Breast epithelium (tissue), 4 donors: ENCODE measurements at regions not wholly inside any gene's neighbourhood (a gene's known extent, or its start where the extent isn't known, plus 50 kb on each side); places are given as distances from the start of the nearest gene placed in this dataset.

Experiments
- DNase-seq, 2 donors: peaks; one replicate each; pipeline ENCODE4 v3.0.0-alpha.2; 2019; ENCODE audit warnings: low spot score in 2 of 2
- H3K27ac ChIP-seq, 2 donors: fragments of 200-600 bp; sonication (generic) in 1 of 2; one replicate each; pipeline ENCODE4 v1.5.1; 2016 to 2019; ENCODE audit warnings: mild to moderate bottlenecking in 1 of 2
- H3K27me3 ChIP-seq, 2 donors: fragments of 200-600 bp; sonication (generic) in 1 of 2; one replicate each; pipeline versions ENCODE4 v1.5.1 to v1.6.0; 2017 to 2019; ENCODE audit warnings: control low read depth in 1 of 2, mild to moderate bottlenecking in 1 of 2
- H3K36me3 ChIP-seq: fragments of 200-600 bp; one replicate; pipeline ENCODE4 v1.5.1; 2019
- H3K4me1 ChIP-seq, 2 donors: fragments of 200-600 bp; sonication (generic); one replicate each; pipeline ENCODE4 v1.5.1; 2016 to 2019; ENCODE audit warnings: control low read depth in 1 of 2
- H3K4me3 ChIP-seq, 3 donors: fragments of 200-600 bp; sonication (generic); 1 replicate in 2 of 3; 2 replicates in 1 of 3; pipeline ENCODE4 v1.5.1; 2016 to 2019; ENCODE audit warnings: mild to moderate bottlenecking in 3 of 3, moderate library complexity in 2 of 3
- H3K9me3 ChIP-seq, 2 donors: fragments of 200-600 bp; sonication (generic) in 1 of 2; one replicate each; pipeline ENCODE4 v1.5.1; 2016 to 2019; ENCODE audit warnings: control low read depth in 1 of 2
- CTCF ChIP-seq, 3 donors: fragments of 450-650 bp; IDR thresholded peaks; one replicate each; pipeline ENCODE4 v1.5.1; 2016 to 2017; ENCODE audit warnings: antibody characterized with exemption in 3 of 3, mild to moderate bottlenecking in 3 of 3, moderate library complexity in 3 of 3
- POLR2A ChIP-seq: fragments of 450-650 bp; IDR thresholded peaks from one replicate; pipeline ENCODE4 v1.6.1; 2016; ENCODE audit warnings: antibody characterized with exemption, mild to moderate bottlenecking, moderate library complexity
- POLR2AphosphoS5 ChIP-seq, 3 donors: sonication (generic); formaldehyde crosslinking; IDR thresholded peaks; one replicate each; pipeline ENCODE4 v1.6.1; 2017; ENCODE audit warnings: antibody characterized with exemption in 3 of 3
- intact Hi-C: fragments of 100-400 bp; cut with DNase I; formaldehyde crosslinking; loops from one replicate; pipeline ENCODE4 v1.15.1; 2023; ENCODE audit warnings: low total_unique reads

- Histone ChIP-seq H3K4me1 (no peaks in the 10 kb centered on the region), H3K27ac (no peak overlapping the region), H3K4me3 (no peak overlapping the region), H3K36me3 (no peaks in the 10 kb centered on the region), H3K9me3 (no peaks in the 10 kb centered on the region), H3K27me3 (no peaks in the 10 kb centered on the region)
- intact Hi-C loops, result no loop called here
- DNase-seq, result no peak
- TF ChIP-seq POLR2AphosphoS5 (IDR thresholded peaks at IDR 0.05) (no peak), CTCF (IDR thresholded peaks at IDR 0.05) (no peak), POLR2A (no peak)
Measured at GRCh38 chr15:91548549-91548948, 305.0 kb upstream of the SLCO3A1 start.

GRCh38 chr15:91549581-91549980 is 303.9 kb upstream of the SLCO3A1 start:
- H3K9me3 ChIP-seq, result no peaks in the 10 kb centered on the region
- H3K27ac ChIP-seq, result no peak overlapping the region
- intact Hi-C loops, result no loop called here
- H3K4me1 ChIP-seq, result no peaks in the 10 kb centered on the region
- no peak overlapping the region for H3K4me3 ChIP-seq
- H3K27me3 ChIP-seq, result no peaks in the 10 kb centered on the region
- no peak for TF ChIP-seq POLR2A
- TF ChIP-seq CTCF (IDR thresholded peaks at IDR 0.05), result no peak
- no peak for TF ChIP-seq POLR2AphosphoS5 (IDR thresholded peaks at IDR 0.05)
- no peak for DNase-seq
- H3K36me3 ChIP-seq, result no peaks in the 10 kb centered on the region

- H3K9me3 ChIP-seq, result no peaks in the 10 kb centered on the region
- H3K4me3 ChIP-seq, result no peak overlapping the region
- H3K27ac ChIP-seq, result no peak overlapping the region
- no peak for TF ChIP-seq CTCF (IDR thresholded peaks at IDR 0.05)
- no peaks in the 10 kb centered on the region for H3K36me3 ChIP-seq
- no peaks in the 10 kb centered on the region for H3K27me3 ChIP-seq
- intact Hi-C loops, result no loop called here
- DNase-seq, result no peak
- H3K4me1 ChIP-seq, result no peaks in the 10 kb centered on the region
Measured at GRCh38 chr15:91552555-91552954, 301.0 kb upstream of the SLCO3A1 start.

- Histone ChIP-seq H3K9me3 (no peaks in the 10 kb centered on the region), H3K36me3 (no peaks in the 10 kb centered on the region), H3K27ac (no peak overlapping the region), H3K4me3 (no peak overlapping the region), H3K27me3 (no peaks in the 10 kb centered on the region), H3K4me1 (no peaks in the 10 kb centered on the region)
- DNase-seq, result no peak
- TF ChIP-seq CTCF (IDR thresholded peaks at IDR 0.05), result no peak
- intact Hi-C loops, result no loop called here
Measured at GRCh38 chr15:91553196-91553854, 300.2 kb upstream of the SLCO3A1 start.

- H3K27ac ChIP-seq, result no peak overlapping the region
- no peak for DNase-seq
- no peak overlapping the region for H3K4me3 ChIP-seq
- H3K4me1 ChIP-seq, result no peaks in the 10 kb centered on the region
- H3K9me3 ChIP-seq, result no peaks in the 10 kb centered on the region
- no peak for TF ChIP-seq POLR2A
- no peak for TF ChIP-seq POLR2AphosphoS5 (IDR thresholded peaks at IDR 0.05)
- no peak for TF ChIP-seq CTCF (IDR thresholded peaks at IDR 0.05)
- no peaks in the 10 kb centered on the region for H3K36me3 ChIP-seq
- intact Hi-C loops, result no loop called here
- no peaks in the 10 kb centered on the region for H3K27me3 ChIP-seq
Measured at GRCh38 chr15:91555312-91555711, 298.2 kb upstream of the SLCO3A1 start.
